Mesodermal cell (in vitro differentiated cells): ENCODE measurements at regions not wholly inside any gene's neighbourhood (a gene's known extent, or its start where the extent isn't known, plus 50 kb on each side); places are given as distances from the start of the nearest gene placed in this dataset.

Experiments used
- H3K27ac ChIP-seq: 2 replicates; pipeline ENCODE4 v1.7.0; 2013; ENCODE audit warnings: mild to moderate bottlenecking, low read depth, low read length, moderate library complexity; ENCODE audit not compliant: severe bottlenecking
- H3K36me3 ChIP-seq: 2 replicates; pipeline ENCODE4 v1.7.1; 2013; ENCODE audit warnings: mild to moderate bottlenecking, low read length, moderate library complexity; ENCODE audit not compliant: control insufficient read depth, insufficient read depth
- H3K4me1 ChIP-seq: one replicate; pipeline ENCODE4 v1.7.1; 2013; ENCODE audit warnings: mild to moderate bottlenecking, low read length; ENCODE audit not compliant: insufficient read depth, control insufficient read depth, poor library complexity, severe bottlenecking
- H3K4me3 ChIP-seq: 2 replicates; pipeline ENCODE4 v1.7.0; 2013; ENCODE audit warnings: low read length, control low read depth, mild to moderate bottlenecking; ENCODE audit not compliant: insufficient read depth, poor library complexity, severe bottlenecking; ENCODE audit errors: extremely low read depth
- H3K9me3 ChIP-seq: 2 replicates; pipeline ENCODE4 v1.7.1; 2013; ENCODE audit warnings: mild to moderate bottlenecking, low read length, moderate library complexity; ENCODE audit not compliant: control insufficient read depth
- WGBS, 2 experiments: methylation state at CpG; one replicate each; pipeline ENCODE4 v1.1.5; 2013; ENCODE audit warnings: missing lambda C conversion rate in 2 of 2; ENCODE audit not compliant: insufficient coverage in 2 of 2; 5-methylcytosine and 5-hydroxymethylcytosine counted together

DNA sequence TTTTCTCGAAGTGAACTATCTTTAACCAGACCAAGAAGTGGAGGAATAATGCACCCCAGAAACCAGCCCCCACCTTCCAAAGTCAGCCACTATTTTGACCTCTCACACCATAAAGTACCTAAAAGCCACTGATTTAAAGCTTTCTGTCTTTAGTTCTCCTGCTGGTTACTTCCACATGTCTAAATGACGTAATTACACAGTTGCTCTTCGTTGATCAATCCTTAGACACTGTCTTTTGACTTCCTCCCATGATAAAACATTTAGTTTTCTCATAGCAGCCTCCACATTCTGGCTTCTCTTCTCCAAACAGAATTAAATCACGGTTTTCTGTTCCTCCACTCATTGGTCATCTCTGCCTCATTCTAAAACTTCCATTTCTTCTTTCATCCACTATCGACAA, 294.4 kb upstream of the N4BP1 start:
- 80 to 83% methylated on average over 4 of the region's 5 CpGs for WGBS, 2 experiments

GRCh38 chr16:48903039-48903438, 293.1 kb upstream of the N4BP1 start:
- no peaks in the 10 kb centered on the region for H3K9me3 ChIP-seq
- WGBS, 2 experiments = 59 to 63% methylated on average over 6 to 7 of the region's 7 CpGs
- H3K27ac ChIP-seq = no peak overlapping the region
- H3K36me3 ChIP-seq = no peaks in the 10 kb centered on the region
- H3K4me1 ChIP-seq = no peaks in the 10 kb centered on the region
- no peak overlapping the region for H3K4me3 ChIP-seq

More for the DNA sequence above, 294.4 kb upstream of the N4BP1 start:
- H3K4me3 ChIP-seq = no peak overlapping the region
- H3K27ac ChIP-seq = no peak overlapping the region
- H3K4me1 ChIP-seq = no peaks in the 10 kb centered on the region
- no peaks in the 10 kb centered on the region for H3K36me3 ChIP-seq
- H3K9me3 ChIP-seq = no peaks in the 10 kb centered on the region

DNA sequence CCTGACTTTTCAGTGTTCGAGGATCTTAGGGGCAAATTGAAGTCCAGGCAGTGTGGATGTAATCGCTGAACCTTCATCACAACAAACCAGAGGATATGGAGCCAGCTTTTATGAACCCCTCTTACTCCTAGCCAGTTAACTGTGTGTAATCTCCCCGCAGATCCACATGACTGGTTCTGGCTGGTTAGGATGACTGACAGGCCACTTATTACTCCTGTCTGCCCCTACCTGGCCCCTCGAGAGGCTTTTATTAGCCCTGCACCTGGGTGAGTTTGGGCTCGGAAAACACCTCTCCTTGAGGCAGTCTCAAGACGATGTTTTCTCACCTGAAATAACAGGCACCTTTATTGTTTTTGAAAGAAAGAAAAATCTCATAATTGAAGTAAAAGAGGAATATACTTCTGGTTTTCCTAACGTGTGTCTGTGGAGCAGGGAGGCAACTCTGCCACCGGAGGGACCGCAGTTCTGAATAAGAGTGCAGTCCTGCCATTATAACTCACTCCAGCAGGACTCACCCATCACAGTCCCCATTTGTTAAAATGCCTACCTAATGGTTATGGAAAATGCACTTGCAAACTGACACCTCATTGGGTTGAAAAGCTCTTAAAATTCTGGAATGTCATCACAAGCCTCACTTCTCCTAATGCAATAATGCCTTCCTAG, 291.9 kb upstream of the N4BP1 start:
- no peak overlapping the region for H3K4me3 ChIP-seq
- H3K36me3 ChIP-seq = no peaks in the 10 kb centered on the region
- no peaks in the 10 kb centered on the region for H3K4me1 ChIP-seq
- H3K9me3 ChIP-seq = no peaks in the 10 kb centered on the region
- 90 to 95% methylated on average over 5 of the region's 9 CpGs for WGBS, 2 experiments
- H3K27ac ChIP-seq = no peak overlapping the region

DNA sequence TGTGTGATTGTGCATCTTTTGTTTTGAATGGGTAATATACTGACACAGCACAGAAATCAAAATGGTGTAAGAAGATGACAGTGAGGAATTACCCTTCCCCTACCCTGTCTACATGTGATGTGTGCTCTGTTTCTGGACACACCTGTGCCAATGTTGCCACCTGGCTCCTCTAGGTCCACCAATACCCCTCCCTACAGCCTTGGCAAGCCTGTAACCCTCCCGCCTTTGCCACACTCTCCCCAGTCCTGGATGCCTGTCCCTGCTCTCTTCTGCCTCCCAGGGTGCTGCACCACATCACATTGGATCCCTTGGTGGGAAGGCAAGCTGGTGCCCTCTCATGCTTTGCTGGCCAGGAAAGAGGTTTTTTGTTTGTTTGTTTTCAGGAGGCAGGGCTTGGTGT, 289.5 kb upstream of the N4BP1 start:
- 63 to 100% methylated on average over 1 of the region's 1 CpG for WGBS, 2 experiments
- Histone ChIP-seq H3K9me3 (no peaks in the 10 kb centered on the region), H3K4me1 (no peaks in the 10 kb centered on the region), H3K27ac (no peak overlapping the region), H3K4me3 (no peak overlapping the region), H3K36me3 (no peaks in the 10 kb centered on the region)

- no peak overlapping the region for H3K27ac ChIP-seq
- H3K4me1 ChIP-seq = no peaks in the 10 kb centered on the region
- H3K4me3 ChIP-seq = no peak overlapping the region
- H3K9me3 ChIP-seq = no peaks in the 10 kb centered on the region
- WGBS, 2 experiments = 68 to 85% methylated on average over 3 to 8 of the region's 8 CpGs
- H3K36me3 ChIP-seq = no peaks in the 10 kb centered on the region
Measured at GRCh38 chr16:48897698-48898205, 287.8 kb upstream of the N4BP1 start.

- 43 to 48% methylated on average over 1 to 4 of the region's 5 CpGs for WGBS, 2 experiments
Measured at GRCh38 chr16:48895142-48895541, 285.2 kb upstream of the N4BP1 start.

DNA sequence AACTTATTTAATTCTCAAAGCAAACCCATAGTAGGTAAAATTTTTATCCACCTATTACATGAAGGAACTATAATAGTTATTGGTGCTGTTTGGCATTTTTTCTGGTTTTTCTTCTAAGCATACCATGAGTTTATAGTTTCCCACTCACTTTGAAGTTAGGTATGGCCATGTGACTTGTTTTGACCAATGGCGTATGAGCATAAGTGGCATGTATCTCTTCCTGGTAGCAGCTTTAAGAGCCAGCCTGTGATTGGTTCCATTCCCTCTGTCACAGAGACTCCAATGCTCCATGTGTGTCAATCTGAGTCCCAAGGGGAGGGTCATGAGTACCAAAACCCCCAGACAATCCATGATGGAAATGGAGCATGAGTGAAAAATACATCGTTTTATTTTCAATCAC, 282.9 kb upstream of the N4BP1 start:
- WGBS, 2 experiments = 80 to 100% methylated on average over 1 to 2 of the region's 2 CpGs
- H3K4me1 ChIP-seq = no peaks in the 10 kb centered on the region
- no peaks in the 10 kb centered on the region for H3K9me3 ChIP-seq
- H3K36me3 ChIP-seq = no peaks in the 10 kb centered on the region
- H3K4me3 ChIP-seq = no peak overlapping the region
- no peak overlapping the region for H3K27ac ChIP-seq

More at GRCh38 chr16:48895142-48895541, 285.2 kb upstream of the N4BP1 start:
- H3K4me3 ChIP-seq = no peak overlapping the region
- no peaks in the 10 kb centered on the region for H3K36me3 ChIP-seq
- no peaks in the 10 kb centered on the region for H3K9me3 ChIP-seq
- H3K27ac ChIP-seq = no peak overlapping the region
- no peaks in the 10 kb centered on the region for H3K4me1 ChIP-seq

- 73% methylated on average over 3 of the region's 9 CpGs for WGBS, 2 experiments
- Histone ChIP-seq H3K9me3 (no peaks in the 10 kb centered on the region), H3K4me1 (no peaks in the 10 kb centered on the region), H3K4me3 (no peak overlapping the region), H3K27ac (no peak overlapping the region), H3K36me3 (no peaks in the 10 kb centered on the region)
Measured at GRCh38 chr16:48887646-48888210, 277.7 kb upstream of the N4BP1 start.

GRCh38 chr16:48885471-48885870, 275.5 kb upstream of the N4BP1 start:
- no peak overlapping the region for H3K4me3 ChIP-seq
- no peaks in the 10 kb centered on the region for H3K9me3 ChIP-seq
- H3K27ac ChIP-seq = no peak overlapping the region
- H3K4me1 ChIP-seq = no peaks in the 10 kb centered on the region
- H3K36me3 ChIP-seq = no peaks in the 10 kb centered on the region
- WGBS, 2 experiments = 50 to 56% methylated on average over 4 of the region's 9 CpGs

DNA sequence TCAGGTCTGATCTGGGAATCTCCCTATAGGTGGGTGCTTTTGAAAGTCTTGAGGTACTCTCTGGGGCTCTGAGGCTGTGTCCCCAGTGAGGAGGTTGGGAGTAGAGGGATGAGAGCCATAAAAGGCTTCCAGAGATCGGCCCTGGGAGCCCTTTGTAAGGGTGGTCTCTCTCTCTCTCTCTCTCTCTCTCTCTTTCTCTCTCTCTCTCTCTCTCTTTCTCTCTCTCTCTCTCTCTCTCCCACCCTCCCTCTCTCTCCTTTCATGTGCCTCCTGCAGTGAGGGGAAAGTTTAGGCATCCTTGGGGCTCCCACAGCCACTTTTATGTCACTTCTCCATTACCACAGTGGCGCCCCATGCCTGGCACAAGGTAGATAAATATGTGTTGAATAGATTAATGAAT, 271.3 kb upstream of the N4BP1 start:
- H3K4me1 ChIP-seq = no peaks in the 10 kb centered on the region
- no peak overlapping the region for H3K4me3 ChIP-seq
- no peaks in the 10 kb centered on the region for H3K9me3 ChIP-seq
- H3K27ac ChIP-seq = no peak overlapping the region
- no CpG with 5 or more reads among the region's 2 CpGs for WGBS, 2 experiments
- H3K36me3 ChIP-seq = no peaks in the 10 kb centered on the region
